H1 (cell line): ENCODE measurements at regions not wholly inside any gene's neighbourhood (a gene's known extent, or its start where the extent isn't known, plus 50 kb on each side); places are given as distances from the start of the nearest gene placed in this dataset.
"Not testable (repeated sequence)": the region's sequence is repeated elsewhere in the genome, so short reads cannot be mapped to it uniquely, and the experiment has no call there.

Source experiments
- CTCF ChIA-PET: fragments of 300-600 bp; sonication (Branson Sonifier 250); formaldehyde crosslinking; loops from one replicate; lab custom pipeline; 2021; ENCODE audit not compliant: partially characterized antibody; lab: Charles Lee
- POLR2A ChIA-PET: fragments of 300-600 bp; sonication (Branson Sonifier 250); formaldehyde crosslinking; loops from one replicate; lab custom pipeline; 2021; ENCODE audit warnings: inconsistent platforms; ENCODE audit not compliant: partially characterized antibody; lab: Charles Lee
- DNase-seq, 2 experiments: peaks; one replicate each; pipeline versions ENCODE4 v3.0.0 to v3.0.0-alpha.2; 2010 to 2022; ENCODE audit warnings: low spot score in 2 of 2, low read depth in 1 of 2, mixed read lengths in 1 of 2
- FAIRE-seq: peaks from 2 replicates; lab custom pipeline; 2011; peaks lifted over from hg19 to GRCh38; lab: Jason Lieb, UNC
- H2AFZ ChIP-seq: 2 replicates; pipeline ENCODE4 v1.8.1; 2012; ENCODE audit warnings: low read length, inconsistent platforms
- H2AK5ac ChIP-seq: 2 replicates; pipeline ENCODE4 v1.6.1; 2013; ENCODE audit warnings: low read depth, low read length
- H2BK120ac ChIP-seq: replicated peaks from 2 replicates; pipeline ENCODE3; 2013; ENCODE audit warnings: low read depth, low read length, inconsistent platforms
- H2BK12ac ChIP-seq: 2 replicates; pipeline ENCODE4 v1.6.1; 2013; ENCODE audit warnings: low read depth, low read length
- H2BK15ac ChIP-seq: 2 replicates; pipeline ENCODE4 v1.6.1; 2013; ENCODE audit warnings: low read length
- H2BK20ac ChIP-seq: 2 replicates; pipeline ENCODE4 v1.6.1; 2013; ENCODE audit warnings: low read length
- H2BK5ac ChIP-seq: 2 replicates; pipeline ENCODE4 v1.6.1; 2013; ENCODE audit warnings: low read depth, low read length
- H3K14ac ChIP-seq: 2 replicates; pipeline ENCODE4 v1.6.1; 2013; ENCODE audit warnings: inconsistent platforms; ENCODE audit not compliant: insufficient read length
- H3K18ac ChIP-seq: 2 replicates; pipeline ENCODE4 v1.6.1; 2013; ENCODE audit warnings: low read length; ENCODE audit errors: extremely low read depth
- H3K23ac ChIP-seq: 2 replicates; pipeline ENCODE4 v1.6.1; 2013; ENCODE audit warnings: inconsistent platforms; ENCODE audit not compliant: insufficient read length
- H3K23me2 ChIP-seq: 2 replicates; pipeline ENCODE4 v1.6.1; 2013; ENCODE audit warnings: low read depth, low read length
- H3K27ac ChIP-seq: 2 replicates; pipeline ENCODE4 v1.6.1; 2011; ENCODE audit warnings: low read depth, low read length, inconsistent platforms
- H3K27me3 ChIP-seq, 4 experiments: replicated peaks in 1 of 4; 1 replicate in 1 of 4; 2 replicates in 3 of 4; pipeline versions ENCODE4 v1.6.1 to v1.8.1; 2011 to 2013; ENCODE audit warnings: low read length in 3 of 4, mild to moderate bottlenecking in 3 of 4, inconsistent platforms in 2 of 4, mixed read lengths in 2 of 4, moderate library complexity in 1 of 4; ENCODE audit not compliant: control insufficient read depth in 3 of 4, insufficient read depth in 3 of 4; ENCODE audit errors: extremely low read depth in 1 of 4
- H3K36me3 ChIP-seq, 4 experiments: 2 replicates each; pipeline versions ENCODE4 v1.6.1 to v1.8.1; 2011 to 2013; ENCODE audit warnings: mild to moderate bottlenecking in 4 of 4, low read length in 3 of 4, moderate library complexity in 2 of 4, control low read depth in 1 of 4, inconsistent platforms in 1 of 4; ENCODE audit not compliant: insufficient read depth in 4 of 4, control insufficient read depth in 2 of 4
- H3K4ac ChIP-seq: replicated peaks from 2 replicates; pipeline ENCODE3; 2013; ENCODE audit warnings: low read length, low read depth, mixed read lengths, inconsistent platforms; ENCODE audit not compliant: insufficient read length
- H3K4me1 ChIP-seq, 4 experiments: replicated peaks in 1 of 4; 1 replicate in 1 of 4; 2 replicates in 3 of 4; pipeline versions ENCODE4 v1.6.1 to v1.8.1; 2011 to 2013; ENCODE audit warnings: low read length in 3 of 4, inconsistent platforms in 2 of 4, mixed read lengths in 1 of 4; ENCODE audit not compliant: insufficient read depth in 4 of 4, control insufficient read depth in 3 of 4
- H3K4me2 ChIP-seq, 2 experiments: 2 replicates each; pipeline versions ENCODE4 v1.6.1 to v1.8.1; 2011 to 2013; ENCODE audit warnings: low read depth in 2 of 2, low read length in 2 of 2, control low read depth in 1 of 2, inconsistent platforms in 1 of 2, mild to moderate bottlenecking in 1 of 2; ENCODE audit not compliant: insufficient read depth in 1 of 2
- H3K4me3 ChIP-seq, 4 experiments: fragments of 200-600, 300-600 bp in 1 of 4; sonication (generic), shearing (Covaris generic), sonication (Bioruptor Twin) in 1 of 4; 2 replicates each; pipeline versions ENCODE4 v1.5.1 to v1.8.1; 2011 to 2016; ENCODE audit warnings: low read length in 4 of 4, low read depth in 3 of 4, control low read depth in 2 of 4, inconsistent platforms in 2 of 4, mild to moderate bottlenecking in 2 of 4, mixed read lengths in 1 of 4, moderate library complexity in 1 of 4; ENCODE audit not compliant: insufficient read depth in 2 of 4; ENCODE audit errors: extremely low read depth in 1 of 4
- H3K56ac ChIP-seq: replicated peaks from 2 replicates; pipeline ENCODE3; 2013; ENCODE audit warnings: low read depth, mild to moderate bottlenecking, mixed read lengths, low read length, inconsistent platforms; ENCODE audit not compliant: insufficient read length
- H3K79me1 ChIP-seq: 2 replicates; pipeline ENCODE4 v1.6.1; 2013; ENCODE audit warnings: low read depth, low read length, control low read depth
- H3K79me2 ChIP-seq, 2 experiments: 2 replicates each; pipeline versions ENCODE4 v1.6.1 to v1.8.1; 2012 to 2013; ENCODE audit warnings: low read length in 2 of 2, mild to moderate bottlenecking in 2 of 2, inconsistent platforms in 1 of 2; ENCODE audit not compliant: insufficient read depth in 2 of 2, control insufficient read depth in 1 of 2
- H3K9ac ChIP-seq, 4 experiments: replicated peaks in 1 of 4; 1 replicate in 1 of 4; 2 replicates in 3 of 4; pipeline versions ENCODE4 v1.6.1 to v1.8.1; 2011 to 2013; ENCODE audit warnings: low read depth in 3 of 4, low read length in 3 of 4, control low read depth in 2 of 4, mild to moderate bottlenecking in 2 of 4, moderate library complexity in 2 of 4, inconsistent platforms in 1 of 4; ENCODE audit errors: extremely low read depth in 1 of 4
- H3K9me3 ChIP-seq, 2 experiments: 2 replicates each; pipeline versions ENCODE4 v1.6.1 to v1.8.1; 2012 to 2013; ENCODE audit warnings: mild to moderate bottlenecking in 2 of 2, moderate library complexity in 2 of 2, control low read depth in 1 of 2, inconsistent platforms in 1 of 2, low read depth in 1 of 2, low read length in 1 of 2, mixed read lengths in 1 of 2; ENCODE audit not compliant: insufficient read depth in 2 of 2
- H4K20me1 ChIP-seq, 2 experiments: replicated peaks in 1 of 2; 2 replicates each; pipeline versions ENCODE3 to v1.8.1; 2011 to 2013; ENCODE audit warnings: inconsistent platforms in 2 of 2, low read length in 2 of 2, mild to moderate bottlenecking in 1 of 2; ENCODE audit not compliant: insufficient read depth in 2 of 2, control insufficient read depth in 1 of 2
- H4K5ac ChIP-seq: 2 replicates; pipeline ENCODE4 v1.6.1; 2013; ENCODE audit warnings: low read length, low read depth, mixed read lengths, inconsistent platforms; ENCODE audit not compliant: insufficient read length
- H4K8ac ChIP-seq: 2 replicates; pipeline ENCODE4 v1.8.0; 2013; ENCODE audit warnings: mild to moderate bottlenecking, moderate library complexity, low read length, inconsistent platforms; ENCODE audit not compliant: insufficient read depth; ENCODE audit errors: extremely low read depth
- H4K91ac ChIP-seq: replicated peaks from 2 replicates; pipeline ENCODE3; 2013; ENCODE audit warnings: low read length, mixed read lengths, inconsistent platforms; ENCODE audit not compliant: insufficient read length
- CBX5 ChIP-seq: fragments of 300-800, 300-1000 bp; sonication (generic); IDR thresholded peaks from 2 replicates; pipeline ENCODE4 v1.7.1; 2016; ENCODE audit warnings: antibody characterized with exemption, low read length, low read depth
- CTCF ChIP-seq, 3 experiments: IDR thresholded peaks; 1 replicate in 2 of 3; 2 replicates in 1 of 3; pipeline versions ENCODE4 v1.5.1 to v1.6.1; 2011; ENCODE audit warnings: low read length in 3 of 3, mild to moderate bottlenecking in 3 of 3, inconsistent platforms in 2 of 3, low read depth in 1 of 3, moderate library complexity in 1 of 3; ENCODE audit not compliant: insufficient read depth in 1 of 3; ENCODE audit errors: control extremely low read depth in 1 of 3
- HDAC2 ChIP-seq, 2 experiments: fragments of 300-600 bp in 1 of 2; sonication (generic) in 1 of 2; IDR thresholded peaks; 2 replicates each; pipeline ENCODE4 v1.6.1; 2011 to 2012; ENCODE audit warnings: low read depth in 2 of 2, low read length in 2 of 2, mild to moderate bottlenecking in 2 of 2, moderate library complexity in 2 of 2, borderline replicate concordance in 1 of 2, inconsistent platforms in 1 of 2
- HDAC6 ChIP-seq: IDR thresholded peaks from one replicate; pipeline ENCODE4 v1.7.1; 2012; ENCODE audit warnings: low read depth, mild to moderate bottlenecking, inconsistent platforms, low read length, moderate library complexity
- WGBS, 2 experiments: shearing (Covaris generic) in 1 of 2; methylation state at CpG; one replicate each; pipeline versions ENCODE4 v1.1.6 to v1.1.7; 2013 to 2015; ENCODE audit warnings: low lambda C conversion rate in 2 of 2, mixed read lengths in 2 of 2, inconsistent platforms in 1 of 2, low coverage in 1 of 2, missing lambda C conversion rate in 1 of 2; ENCODE audit not compliant: insufficient replicate concordance in 2 of 2, insufficient coverage in 1 of 2, insufficient read length in 1 of 2; ENCODE audit errors: extremely low coverage in 1 of 2, missing lambda C conversion rate in 1 of 2; 5-methylcytosine and 5-hydroxymethylcytosine counted together

GRCh38 chr10:31668326-31668725 is 260.3 kb downstream of the ARHGAP12 start (continued):
- no peak for TF ChIP-seq CTCF (IDR thresholded peaks at IDR 0.05; ENCODE audit: control extremely low read depth in 1 of 3, insufficient read depth in 1 of 3, low read depth in 1 of 3, low read length in 3 of 3)
- TF ChIP-seq HDAC6, result no peak
- no peak for TF ChIP-seq CBX5
- no peak for TF ChIP-seq HDAC2 (IDR thresholded peaks at IDR 0.05; ENCODE audit: borderline replicate concordance in 1 of 2, low read depth in 2 of 2, low read length in 2 of 2)

- not testable (repeated sequence) for H2BK15ac ChIP-seq, H3K23me2 ChIP-seq, H4K5ac ChIP-seq, H3K79me1 ChIP-seq, H3K79me2 ChIP-seq, H3K18ac ChIP-seq, H2AFZ ChIP-seq, H2AK5ac ChIP-seq, H4K91ac ChIP-seq, H3K23ac ChIP-seq, H3K9ac ChIP-seq, H2BK120ac ChIP-seq, H3K9me3 ChIP-seq, H3K14ac ChIP-seq, H4K8ac ChIP-seq, DNase-seq, H3K27me3 ChIP-seq, H3K56ac ChIP-seq, H3K4ac ChIP-seq, H4K20me1 ChIP-seq, H3K36me3 ChIP-seq
- Histone ChIP-seq H3K4me1 (peaks cover 6 to 20% (median 10%) of the 10 kb centered on the region in 4 experiments; a peak in 5 of 7 replicates), H3K4me2 (peak overlapping the region; percentile 19 to 45; a peak in 3 of 4 replicates), H2BK5ac (peak overlapping the region; percentile 60; the same call in 1 of the 2 replicates), H3K27ac (peak overlapping the region; percentile 9; the same call in 1 of the 2 replicates), H2BK20ac (peak overlapping the region; percentile 87; the same call in 1 of the 2 replicates), H3K4me3 (peak overlapping the region in 1 of 4 experiments; percentile 9; a peak in 1 of 8 replicates), H2BK12ac (peak overlapping the region; percentile 35; the same call in 1 of the 2 replicates)
- ChIA-PET CTCF (interaction anchor here (0.6 kb wide), 1 partner anchor 28 kb away, joined by 3 read pairs; no protein-coding TSS in a partner anchor), POLR2A (interaction anchor here (1.3 to 3.0 kb wide), 2 partner anchors 11 to 14 kb away, joined by 3 to 16 read pairs; no protein-coding TSS in a partner anchor)
- FAIRE-seq, result peak; percentile 48
- WGBS, 2 experiments, result 67% methylated on average over 3 of the region's 3 CpGs; no CpG with 5 or more reads in 1 of the 2 experiments
These were observed 262.8 kb downstream of the ARHGAP12 start for GRCh38 chr10:31665764-31666279.
